ENCODE measurements at regions not wholly inside any gene's neighbourhood (a gene's known extent, or its start where the extent isn't known, plus 50 kb on each side); places are given as distances from the start of the nearest gene placed in this dataset.

- TF ChIP-seq CTCF (IDR thresholded peaks at IDR 0.05): no peak
- TF ChIP-seq POLR2A (IDR thresholded peaks at IDR 0.05): no peak
Observed at GRCh38 chr3:13237776-13238490, 164.7 kb upstream of the IQSEC1 start.

Data from right lobe of liver (tissue), 4 donors.